ENCODE measurements at regions not wholly inside any gene's neighbourhood (a gene's known extent, or its start where the extent isn't known, plus 50 kb on each side); places are given as distances from the start of the nearest gene placed in this dataset.

DNA sequence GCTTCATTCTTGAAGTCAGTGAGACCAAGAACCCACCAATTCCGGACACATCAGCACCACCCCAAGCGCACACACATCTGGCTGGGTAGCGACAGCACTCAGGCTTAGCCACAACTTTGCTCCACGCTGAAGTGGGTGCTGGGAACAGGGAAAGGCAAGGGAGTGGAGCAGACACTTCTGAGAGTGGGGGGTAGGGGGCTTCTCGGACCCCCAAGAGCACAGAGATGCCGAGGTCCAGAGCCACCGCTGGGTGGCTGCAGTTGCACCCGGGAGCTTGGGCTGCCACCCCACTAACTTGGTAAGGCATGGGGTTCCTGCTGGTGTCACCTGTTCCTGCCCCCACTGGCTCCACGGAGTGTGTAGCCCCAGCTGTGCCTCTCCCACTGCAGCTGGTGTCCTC lies 225.3 kb upstream of the RIOK2 start:
- Histone ChIP-seq H3K36me3 (ENCODE audit: control insufficient read depth in 4 of 4, insufficient read depth in 3 of 4, low read depth in 1 of 4, low read length in 3 of 4) (no peaks in the 10 kb centered on the region), H3K9ac (ENCODE audit: low read depth in 1 of 2, low read length in 2 of 2) (no peak overlapping the region), H3K27me3 (ENCODE audit: control insufficient read depth in 4 of 4, insufficient read depth in 4 of 4, low read length in 3 of 4) (no peaks in the 10 kb centered on the region), H3K9me3 (ENCODE audit: control insufficient read depth in 4 of 4, low read length in 3 of 4) (no peaks in the 10 kb centered on the region), H3K4me1 (ENCODE audit: control insufficient read depth in 4 of 4, insufficient read depth in 4 of 4, low read length in 3 of 4) (no peaks in the 10 kb centered on the region), H3K27ac (ENCODE audit: low read depth in 1 of 2, low read length in 2 of 2) (no peak overlapping the region), H3K4me3 (ENCODE audit: low read depth in 1 of 3, low read length in 3 of 3) (no peak overlapping the region)
- TF ChIP-seq, protein P1, sequence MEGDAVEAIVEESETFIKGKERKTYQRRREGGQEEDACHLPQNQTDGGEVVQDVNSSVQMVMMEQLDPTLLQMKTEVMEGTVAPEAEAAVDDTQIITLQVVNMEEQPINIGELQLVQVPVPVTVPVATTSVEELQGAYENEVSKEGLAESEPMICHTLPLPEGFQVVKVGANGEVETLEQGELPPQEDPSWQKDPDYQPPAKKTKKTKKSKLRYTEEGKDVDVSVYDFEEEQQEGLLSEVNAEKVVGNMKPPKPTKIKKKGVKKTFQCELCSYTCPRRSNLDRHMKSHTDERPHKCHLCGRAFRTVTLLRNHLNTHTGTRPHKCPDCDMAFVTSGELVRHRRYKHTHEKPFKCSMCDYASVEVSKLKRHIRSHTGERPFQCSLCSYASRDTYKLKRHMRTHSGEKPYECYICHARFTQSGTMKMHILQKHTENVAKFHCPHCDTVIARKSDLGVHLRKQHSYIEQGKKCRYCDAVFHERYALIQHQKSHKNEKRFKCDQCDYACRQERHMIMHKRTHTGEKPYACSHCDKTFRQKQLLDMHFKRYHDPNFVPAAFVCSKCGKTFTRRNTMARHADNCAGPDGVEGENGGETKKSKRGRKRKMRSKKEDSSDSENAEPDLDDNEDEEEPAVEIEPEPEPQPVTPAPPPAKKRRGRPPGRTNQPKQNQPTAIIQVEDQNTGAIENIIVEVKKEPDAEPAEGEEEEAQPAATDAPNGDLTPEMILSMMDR (IDR thresholded peaks at IDR 0.05; ENCODE audit: low read depth, low read length, missing input control): no peak
- TF ChIP-seq HNF4A (conservative IDR thresholded peaks at IDR 0.05): no peak
- no peak for TF ChIP-seq JUND (IDR thresholded peaks at IDR 0.05)
- no peak for TF ChIP-seq RAD21 (IDR thresholded peaks at IDR 0.05)
- no peak for TF ChIP-seq SP1 (IDR thresholded peaks at IDR 0.05)
- TF ChIP-seq ZBTB33 (IDR thresholded peaks at IDR 0.05): no peak
- no peak for TF ChIP-seq FOXA1 (IDR thresholded peaks at IDR 0.05)
- no peak for TF ChIP-seq HNF4G (IDR thresholded peaks at IDR 0.05)
- 77% methylated on average over 9 of the region's 9 CpGs for WGBS
- no peak for DNase-seq (ENCODE audit: low spot score)

GRCh38 chr5:97412959-97413358 lies 229.9 kb upstream of the RIOK2 start:
- H3K36me3 ChIP-seq (ENCODE audit: control insufficient read depth in 4 of 4, insufficient read depth in 3 of 4, low read depth in 1 of 4, low read length in 3 of 4): no peaks in the 10 kb centered on the region
- 92% methylated on average over 2 of the region's 2 CpGs for WGBS
- TF ChIP-seq NR2F2 (IDR thresholded peaks at IDR 0.05) (no peak), ZBTB33 (IDR thresholded peaks at IDR 0.05) (no peak), RXRA (IDR thresholded peaks at IDR 0.05) (no peak)
- TF ChIP-seq, protein P1 (IDR thresholded peaks at IDR 0.05; ENCODE audit: low read depth, low read length, missing input control): no peak

More at GRCh38 chr5:97412959-97413358, 229.9 kb upstream of the RIOK2 start:
- no peak overlapping the region for H3K4me3 ChIP-seq (ENCODE audit: low read depth in 1 of 3, low read length in 3 of 3)
- no peaks in the 10 kb centered on the region for H3K4me1 ChIP-seq (ENCODE audit: control insufficient read depth in 4 of 4, insufficient read depth in 4 of 4, low read length in 3 of 4)
- no peak overlapping the region for H3K27ac ChIP-seq (ENCODE audit: low read depth in 1 of 2, low read length in 2 of 2)
- no peaks in the 10 kb centered on the region for H3K9me3 ChIP-seq (ENCODE audit: control insufficient read depth in 4 of 4, low read length in 3 of 4)
- no peak for DNase-seq (ENCODE audit: low spot score)
- no peaks in the 10 kb centered on the region for H3K27me3 ChIP-seq (ENCODE audit: control insufficient read depth in 4 of 4, insufficient read depth in 4 of 4, low read length in 3 of 4)
- no peak overlapping the region for H3K9ac ChIP-seq (ENCODE audit: low read depth in 1 of 2, low read length in 2 of 2)

Measured in liver (tissue), 8 donors.